ENCODE measurements at regions not wholly inside any gene's neighbourhood (a gene's known extent, or its start where the extent isn't known, plus 50 kb on each side); places are given as distances from the start of the nearest gene placed in this dataset.

DNA sequence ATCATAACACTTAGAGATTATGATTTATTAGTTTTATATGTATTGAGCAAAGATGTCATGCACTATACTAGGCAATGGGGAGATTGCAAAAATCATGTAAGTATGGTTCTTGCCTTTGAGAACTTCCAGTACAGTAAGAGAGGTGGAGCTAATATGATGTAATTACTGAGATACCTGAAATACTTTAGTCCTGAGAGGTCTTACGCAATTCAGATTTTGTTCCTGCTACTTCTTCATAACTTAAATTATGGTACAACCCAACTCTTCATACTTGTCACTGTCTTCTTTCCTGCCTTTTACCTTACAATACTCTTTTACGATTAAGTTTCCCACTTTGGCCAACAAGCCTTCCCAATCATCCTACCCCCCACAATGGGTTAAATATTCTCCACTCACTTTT lies 564.2 kb upstream of the PITX2 start:
- no peak for FAIRE-seq

- FAIRE-seq: no peak
These were observed 575.6 kb upstream of the PITX2 start for GRCh38 chr4:111198446-111198845.

GRCh38 chr4:111204797-111205196 lies 581.9 kb upstream of the PITX2 start:
- FAIRE-seq: no peak

- no peak for FAIRE-seq
These were observed 586.1 kb upstream of the PITX2 start for GRCh38 chr4:111208970-111209369.

- no peak for FAIRE-seq
These were observed 586.8 kb upstream of the PITX2 start for GRCh38 chr4:111209706-111210105.

GRCh38 chr4:111210595-111210994 lies 587.7 kb upstream of the PITX2 start:
- no peak for FAIRE-seq

- no peak for FAIRE-seq
These were observed 590.7 kb upstream of the PITX2 start for GRCh38 chr4:111213531-111213930.

- no peak for FAIRE-seq
These were observed 591.5 kb upstream of the PITX2 start for GRCh38 chr4:111214371-111214770.

DNA sequence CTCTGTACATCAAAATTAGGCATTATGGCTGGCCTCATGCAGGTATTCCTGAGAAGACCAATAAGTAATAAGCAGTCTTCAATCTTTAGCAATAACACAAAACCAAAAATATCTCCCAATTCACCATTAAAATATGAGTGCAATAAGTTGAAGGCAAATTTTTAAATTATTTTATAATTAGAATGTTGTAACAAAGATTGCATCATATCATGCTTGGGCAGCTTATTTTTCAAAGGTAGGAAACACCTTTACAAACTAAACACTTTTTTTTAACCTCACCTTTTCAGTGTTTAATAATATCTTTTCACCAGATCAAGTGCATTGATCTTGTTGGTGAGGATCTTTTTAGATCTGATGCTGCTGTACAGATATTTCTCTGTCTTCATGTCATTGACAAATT lies 592.9 kb upstream of the PITX2 start:
- FAIRE-seq: no peak

DNA sequence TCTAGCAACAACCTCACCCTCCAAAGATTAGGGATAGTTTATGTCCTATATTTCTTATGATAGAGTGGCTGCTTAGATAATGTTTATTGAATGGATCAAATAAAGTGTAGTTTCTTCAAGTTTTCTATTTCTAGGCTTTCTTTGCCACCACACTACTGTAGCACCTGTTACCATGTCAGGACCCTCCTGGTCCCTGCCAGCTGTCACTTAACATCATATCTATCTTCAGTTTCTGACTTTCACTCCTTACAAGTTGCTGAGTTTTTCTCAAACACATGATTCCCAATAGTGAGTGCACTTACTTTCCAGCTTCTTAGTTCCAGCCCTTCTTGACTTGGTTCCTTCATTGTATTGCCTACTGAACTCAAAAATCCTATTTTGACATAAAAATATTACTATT lies 593.9 kb upstream of the PITX2 start:
- no peak for FAIRE-seq

- no peak for FAIRE-seq
These were observed 598.5 kb upstream of the PITX2 start for GRCh38 chr4:111221371-111221770.

GRCh38 chr4:111228396-111228795 lies 605.5 kb upstream of the PITX2 start:
- FAIRE-seq: no peak

DNA sequence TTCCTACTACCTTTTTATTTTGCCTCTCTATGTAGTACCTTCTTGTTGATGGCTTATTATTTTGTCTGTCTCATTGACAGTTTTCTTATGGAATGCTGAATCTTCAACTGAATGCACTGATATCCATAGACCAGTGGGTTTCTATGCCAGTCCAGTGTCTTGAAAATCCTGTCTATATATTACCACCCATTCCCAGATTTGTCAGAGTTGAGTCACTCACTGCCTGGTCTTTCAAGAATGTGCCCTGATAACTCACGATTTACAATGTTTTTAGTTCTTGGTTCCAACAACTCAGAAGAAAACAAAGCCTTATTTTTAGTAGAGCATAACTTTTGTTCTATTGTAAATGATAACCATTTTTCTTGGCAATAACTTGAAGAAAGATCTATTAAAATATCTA lies 606.0 kb upstream of the PITX2 start:
- FAIRE-seq: no peak

GRCh38 chr4:111230265-111230664 lies 607.4 kb upstream of the PITX2 start:
- FAIRE-seq: no peak

- no peak for FAIRE-seq
These were observed 608.4 kb upstream of the PITX2 start for GRCh38 chr4:111231281-111231680.

DNA sequence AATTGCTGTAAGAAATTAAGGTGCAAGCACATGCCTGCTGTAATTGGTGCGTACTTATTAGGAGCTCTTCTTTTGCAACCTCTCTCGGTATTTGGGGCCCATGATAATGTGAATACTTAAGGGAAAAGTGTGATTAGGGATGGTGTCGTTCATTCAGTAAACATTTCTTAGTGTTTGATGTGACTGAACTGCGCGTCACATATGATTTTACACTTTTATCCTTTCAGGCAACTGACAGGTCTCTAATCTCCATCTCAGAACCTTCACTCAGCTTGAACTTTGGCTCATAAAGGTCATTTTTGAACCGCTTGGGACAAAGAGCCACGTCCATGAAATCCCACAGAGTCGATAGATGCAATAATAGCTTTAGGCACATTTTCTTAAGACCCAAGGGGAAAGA lies 612.1 kb upstream of the PITX2 start:
- no peak for FAIRE-seq

DNA sequence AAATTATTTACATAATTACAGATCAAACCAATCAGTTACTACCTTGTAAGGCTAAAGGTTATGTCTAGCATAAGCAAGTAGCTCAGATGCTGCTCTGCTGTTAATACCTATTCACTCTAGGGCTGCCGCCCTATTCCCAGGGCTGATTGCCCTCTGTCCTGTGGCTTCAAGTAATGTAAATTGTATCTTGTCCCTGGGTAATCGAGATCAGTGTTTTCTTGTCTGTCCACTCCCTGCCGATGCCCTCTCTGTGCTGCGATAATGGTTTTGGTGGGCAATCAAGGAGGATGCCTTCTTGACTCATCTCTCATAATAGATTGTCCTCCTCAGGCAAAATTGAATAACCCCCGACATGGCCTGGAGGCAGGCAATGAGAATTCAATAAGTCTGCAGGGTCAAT lies 641.0 kb upstream of the PITX2 start:
- FAIRE-seq: no peak

- FAIRE-seq: no peak
These were observed 644.1 kb upstream of the PITX2 start for GRCh38 chr4:111266937-111267336.

DNA sequence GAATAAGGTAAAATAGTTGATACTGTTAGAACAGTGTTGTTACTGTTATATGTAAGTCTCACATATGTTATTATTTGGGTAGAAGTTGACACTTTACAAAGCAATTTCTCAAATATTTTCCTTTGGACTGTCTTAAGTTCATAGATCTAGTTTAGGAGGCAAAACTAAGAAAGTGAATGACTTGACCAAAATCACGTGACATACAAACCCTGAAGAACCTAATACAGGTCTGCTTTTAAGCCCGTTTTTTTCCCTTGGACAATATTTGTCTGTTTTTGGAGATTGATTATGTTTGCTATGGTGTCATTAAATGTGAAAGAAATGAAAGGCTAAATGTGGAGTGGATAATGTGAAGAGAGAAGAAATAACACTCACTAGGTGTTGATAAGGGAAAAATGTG lies 644.9 kb upstream of the PITX2 start:
- no peak for FAIRE-seq

- FAIRE-seq: no peak
These were observed 646.0 kb upstream of the PITX2 start for GRCh38 chr4:111268769-111269414.

- FAIRE-seq: no peak
These were observed 646.6 kb upstream of the PITX2 start for GRCh38 chr4:111269439-111269838.

GRCh38 chr4:111274060-111274459 lies 651.2 kb upstream of the PITX2 start:
- FAIRE-seq: no peak

DNA sequence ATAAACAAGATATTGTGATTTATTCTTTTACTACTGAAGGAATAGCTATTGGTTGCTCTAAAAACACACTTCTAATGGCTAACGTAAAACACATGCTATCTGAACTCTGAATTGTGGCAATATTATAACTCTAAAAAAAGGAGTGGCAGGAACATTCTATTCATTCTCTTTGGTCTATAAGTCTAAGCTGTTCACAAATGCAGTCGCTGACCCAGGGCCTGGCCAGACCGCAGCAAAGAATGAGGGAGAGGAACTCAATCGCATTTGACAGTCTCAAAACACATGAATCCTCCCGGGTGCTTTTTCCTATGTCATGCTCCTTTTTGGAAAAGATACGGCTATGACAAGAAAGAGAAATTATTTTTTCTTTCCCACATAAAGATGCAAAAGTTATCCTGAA lies 651.6 kb upstream of the PITX2 start:
- FAIRE-seq: no peak

- no peak for FAIRE-seq
These were observed 658.3 kb upstream of the PITX2 start for GRCh38 chr4:111281219-111281618.

GRCh38 chr4:111282035-111282434 lies 659.2 kb upstream of the PITX2 start:
- FAIRE-seq: no peak

Measured in G401.6 (cell line).